ENCODE measurements at regions not wholly inside any gene's neighbourhood (a gene's known extent, or its start where the extent isn't known, plus 50 kb on each side); places are given as distances from the start of the nearest gene placed in this dataset.
A peak's percentile ranks its signal among the peaks of the same experiment; 100 is the strongest.
"Not testable (repeated sequence)": the region's sequence is repeated elsewhere in the genome, so short reads cannot be mapped to it uniquely, and the experiment has no call there.

GRCh38 chrX:55326985-55327384, 62.3 kb upstream of the PAGE3 start:
- Mint-ChIP-seq H3K9me3 (no peaks in the 10 kb centered on the region), H3K27me3 (ENCODE audit: low read depth in 3 of 3) (peaks cover 4 to 18% (median 5%) of the 10 kb centered on the region in 3 donors), H3K4me3 (no peak overlapping the region), H3K4me1 (no peaks in the 10 kb centered on the region), H3K27ac (no peak overlapping the region), H3K36me3 (no peaks in the 10 kb centered on the region)
- no peak for DNase-seq

DNA sequence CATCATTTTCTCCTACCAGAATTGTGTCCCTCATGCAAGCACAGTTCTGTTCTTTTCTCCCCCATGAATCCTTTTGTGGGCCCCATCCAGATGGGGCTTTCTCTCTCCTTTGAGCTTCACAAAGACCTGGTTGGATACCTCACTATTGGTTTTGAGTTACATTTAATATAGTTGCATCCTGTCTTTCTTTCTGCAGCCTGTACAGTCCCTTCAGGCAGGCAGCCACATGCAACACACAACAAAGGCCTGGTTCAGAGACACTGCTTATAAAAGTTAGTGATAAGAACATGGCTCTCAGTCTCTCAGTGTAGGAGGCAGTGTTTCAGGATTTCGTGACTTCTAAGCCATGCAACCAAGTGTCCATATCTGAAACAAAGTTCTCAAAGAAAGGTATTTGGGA, 70.6 kb upstream of the PAGE3 start:
- no peaks in the 10 kb centered on the region for H3K9me3 Mint-ChIP-seq
- no peak overlapping the region for H3K27ac Mint-ChIP-seq
- DNase-seq, result no peak
- no peak overlapping the region for H3K4me3 Mint-ChIP-seq
- H3K4me1 Mint-ChIP-seq, result no peaks in the 10 kb centered on the region
- H3K27me3 Mint-ChIP-seq (ENCODE audit: low read depth in 3 of 3), result peaks cover 0 to 3% (median 2%) of the 10 kb centered on the region in 3 donors
- H3K36me3 Mint-ChIP-seq, result no peaks in the 10 kb centered on the region

DNA sequence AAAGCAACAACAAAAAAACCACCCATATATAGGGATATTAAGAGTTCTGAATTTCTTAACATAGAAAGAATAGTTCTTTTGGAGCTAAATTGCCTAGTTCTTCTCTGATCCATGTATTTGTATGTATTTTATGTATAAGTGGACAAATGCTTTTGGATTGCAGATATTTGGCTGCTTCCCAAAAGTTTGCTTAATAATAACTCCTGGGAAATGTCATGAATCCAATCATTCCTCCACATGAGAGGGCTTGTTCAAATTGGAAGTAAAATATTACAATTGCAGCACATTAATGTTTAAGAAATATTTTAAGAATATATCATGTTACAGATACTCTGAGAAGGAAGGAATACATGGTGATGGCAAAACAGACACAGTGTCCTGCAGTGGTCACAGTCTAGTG, 71.5 kb upstream of the PAGE3 start:
- no peaks in the 10 kb centered on the region for H3K36me3 Mint-ChIP-seq

DNA sequence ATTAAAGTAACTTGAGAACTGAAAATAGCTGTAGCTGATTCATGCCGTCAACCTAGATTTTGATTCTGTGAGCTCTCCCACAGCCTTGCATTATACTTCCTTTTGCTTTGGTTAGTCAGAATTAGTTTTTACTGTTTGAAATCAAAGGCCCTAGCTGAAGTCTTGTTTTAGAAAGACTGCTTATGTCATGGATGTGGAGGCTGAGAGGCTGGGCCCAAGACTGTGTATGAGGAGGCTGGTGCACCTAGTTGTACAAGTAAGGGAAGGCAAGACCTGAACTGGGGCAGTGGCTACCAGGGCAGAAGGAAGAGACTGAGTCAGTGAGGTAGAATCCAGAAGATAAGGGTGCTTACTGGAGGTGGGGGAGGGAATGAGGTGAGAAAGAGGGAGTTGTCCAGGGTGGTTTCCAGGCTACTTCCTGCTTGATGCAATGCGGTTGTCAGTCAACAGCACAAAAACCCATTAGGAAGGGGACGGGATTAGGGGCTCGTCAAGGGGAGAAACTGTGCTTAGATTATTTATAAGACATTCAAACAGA, 76.2 kb upstream of the PAGE3 start:
- Mint-ChIP-seq H3K36me3 (no peaks in the 10 kb centered on the region), H3K9me3 (no peaks in the 10 kb centered on the region), H3K4me1 (no peaks in the 10 kb centered on the region), H3K27me3 (ENCODE audit: low read depth in 3 of 3) (peaks cover 0 to 7% (median 5%) of the 10 kb centered on the region in 3 donors), H3K27ac (no peak overlapping the region), H3K4me3 (no peak overlapping the region)
- no peak for DNase-seq

More for the DNA sequence above, 71.5 kb upstream of the PAGE3 start:
- no peaks in the 10 kb centered on the region for H3K4me1 Mint-ChIP-seq
- H3K27me3 Mint-ChIP-seq (ENCODE audit: low read depth in 3 of 3), result peaks cover 0 to 3% (median 2%) of the 10 kb centered on the region in 3 donors
- H3K9me3 Mint-ChIP-seq, result no peaks in the 10 kb centered on the region
- DNase-seq, result no peak
- no peak overlapping the region for H3K4me3 Mint-ChIP-seq
- no peak overlapping the region for H3K27ac Mint-ChIP-seq

DNA sequence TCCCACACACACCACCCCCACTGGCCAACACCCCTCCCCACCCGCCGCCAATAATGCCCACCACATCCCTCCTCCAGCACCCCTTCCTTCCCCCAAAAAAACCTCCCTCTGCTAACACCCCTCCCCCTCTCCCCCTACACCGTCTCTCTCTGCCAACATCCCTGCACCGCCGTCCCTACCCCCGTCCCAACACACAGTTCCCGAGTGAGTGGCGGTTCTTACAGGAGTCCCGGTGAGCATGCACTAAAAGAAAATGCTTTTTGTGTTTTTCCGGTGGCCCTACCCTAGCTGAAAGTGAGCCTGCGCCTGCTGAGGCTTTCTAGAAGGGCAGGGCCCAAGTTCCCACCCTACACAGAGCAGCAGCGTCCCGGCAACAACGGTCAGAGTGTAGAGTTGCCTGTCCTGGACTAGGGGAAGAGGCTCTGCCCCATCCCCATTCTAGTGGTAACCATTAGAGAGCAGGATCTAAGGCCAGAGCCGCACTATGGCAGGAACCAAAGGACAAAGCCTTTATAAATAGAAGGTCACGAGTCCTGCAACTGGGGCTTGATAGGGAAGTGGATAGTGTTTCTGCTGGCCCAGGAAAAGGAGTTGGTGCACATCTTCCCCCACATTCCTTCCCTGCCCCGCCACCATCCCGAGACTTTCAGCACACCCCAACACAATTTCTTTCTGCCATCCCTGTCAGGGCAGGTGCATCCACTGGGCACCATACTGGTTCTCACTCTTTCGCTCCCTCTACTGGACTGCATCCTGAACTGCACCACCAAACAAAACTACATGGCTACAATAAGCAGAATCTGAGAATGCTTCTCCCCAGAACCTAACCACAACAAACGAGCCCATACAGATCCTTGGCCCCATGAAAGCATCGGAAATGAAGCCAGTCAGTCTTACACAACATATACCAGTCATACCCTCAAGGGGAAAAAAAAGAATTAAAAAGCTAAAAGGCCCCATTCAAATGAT, 78.1 kb upstream of the PAGE3 start:
- Mint-ChIP-seq H3K9me3 (no peaks in the 10 kb centered on the region), H3K36me3 (no peaks in the 10 kb centered on the region), H3K27ac (no peak overlapping the region), H3K4me3 (no peak overlapping the region), H3K4me1 (no peaks in the 10 kb centered on the region), H3K27me3 (ENCODE audit: low read depth in 3 of 3) (peaks cover 0 to 7% (median 6%) of the 10 kb centered on the region in 3 donors)
- peak; percentile 6 to 11 (median 9) for DNase-seq

DNA sequence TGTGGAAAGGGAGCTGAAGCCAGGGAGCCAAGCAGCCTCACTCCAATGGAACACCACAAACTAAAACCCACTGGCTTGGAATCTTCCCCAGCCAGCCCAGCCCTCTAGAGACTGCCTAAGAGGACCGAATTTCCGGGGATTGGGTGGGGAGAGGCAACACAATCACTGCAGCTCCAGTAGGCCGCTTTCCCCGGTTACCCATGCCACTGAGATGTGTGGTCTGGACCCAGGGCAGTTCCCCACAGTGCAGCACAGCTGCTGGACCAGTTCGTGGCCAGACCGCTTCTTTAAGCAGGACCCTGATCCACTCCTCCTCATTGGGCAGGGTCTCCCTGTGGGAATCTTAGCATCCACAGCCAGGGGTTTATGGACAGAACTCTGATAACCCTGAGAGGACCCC, 91.9 kb upstream of the PAGE3 start:
- Mint-ChIP-seq H3K27ac (no peak overlapping the region), H3K4me3 (no peak overlapping the region), H3K36me3 (no peaks in the 10 kb centered on the region), H3K27me3 (ENCODE audit: low read depth in 3 of 3) (peaks cover 2 to 31% (median 6%) of the 10 kb centered on the region in 3 donors), H3K9me3 (no peaks in the 10 kb centered on the region), H3K4me1 (no peaks in the 10 kb centered on the region)
- DNase-seq, result no peak

- no peak overlapping the region for H3K4me3 Mint-ChIP-seq
- H3K27me3 Mint-ChIP-seq (ENCODE audit: low read depth in 3 of 3), result peaks cover 2 to 30% (median 6%) of the 10 kb centered on the region in 3 donors
- no peak overlapping the region for H3K27ac Mint-ChIP-seq
- no peaks in the 10 kb centered on the region for H3K9me3 Mint-ChIP-seq
- DNase-seq, result no peak
- no peaks in the 10 kb centered on the region for H3K36me3 Mint-ChIP-seq
- no peaks in the 10 kb centered on the region for H3K4me1 Mint-ChIP-seq
These were observed 92.5 kb upstream of the PAGE3 start for GRCh38 chrX:55357236-55357635.

DNA sequence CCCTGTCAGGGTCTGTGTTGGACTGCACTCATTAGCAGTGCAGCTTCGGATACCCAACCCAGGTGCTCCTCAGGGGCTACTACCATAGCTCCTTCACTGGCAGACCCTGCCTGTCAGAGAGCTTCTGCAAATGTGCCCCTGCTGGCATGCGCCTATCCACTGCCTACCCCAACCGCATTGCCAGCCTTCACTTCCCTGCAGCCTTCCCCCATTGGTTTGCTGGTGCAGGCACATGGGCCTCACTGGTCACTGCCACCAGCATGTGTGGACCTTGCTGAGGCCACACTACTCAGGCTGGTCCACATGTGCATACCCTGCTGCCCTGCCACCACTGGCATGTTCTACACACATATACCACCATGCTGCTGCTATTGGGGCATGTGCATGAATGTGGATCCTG, 72.5 kb upstream of the MAGEH1 start:
- Mint-ChIP-seq H3K4me1 (no peaks in the 10 kb centered on the region), H3K9me3 (peaks cover 0 to 5% (median 0%) of the 10 kb centered on the region in 6 donors), H3K27ac (no peak overlapping the region), H3K36me3 (no peaks in the 10 kb centered on the region), H3K27me3 (ENCODE audit: low read depth in 3 of 3) (peaks cover 0 to 12% (median 9%) of the 10 kb centered on the region in 3 donors), H3K4me3 (no peak overlapping the region)
- DNase-seq, result no peak

DNA sequence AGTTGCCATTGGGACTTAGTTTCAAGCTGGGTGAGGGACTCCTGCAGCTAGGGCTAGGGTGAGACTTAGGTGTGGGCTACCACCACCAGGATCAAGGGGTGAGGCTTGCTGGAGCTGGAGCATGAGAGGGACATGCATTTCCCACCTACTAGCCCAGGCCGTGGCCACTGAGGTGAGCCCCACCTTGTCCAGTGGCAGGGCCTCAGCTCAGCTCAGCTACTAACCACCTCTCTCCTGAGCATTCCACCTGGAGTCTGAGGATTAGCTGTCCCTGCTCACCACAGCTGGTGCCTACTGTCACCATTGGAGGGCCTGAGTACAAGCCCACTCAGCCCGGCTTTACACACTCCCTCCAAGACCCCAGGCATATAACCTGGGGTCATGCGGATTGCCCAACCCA, 62.6 kb upstream of the MAGEH1 start:
- H3K4me1 Mint-ChIP-seq, result no peaks in the 10 kb centered on the region
- DNase-seq, result no peak
- no peaks in the 10 kb centered on the region for H3K36me3 Mint-ChIP-seq
- peaks cover 0 to 2% (median 0%) of the 10 kb centered on the region in 6 donors for H3K9me3 Mint-ChIP-seq
- H3K27me3 Mint-ChIP-seq (ENCODE audit: low read depth in 3 of 3), result peaks cover 0 to 15% (median 8%) of the 10 kb centered on the region in 3 donors
- no peak overlapping the region for H3K4me3 Mint-ChIP-seq
- H3K27ac Mint-ChIP-seq, result no peak overlapping the region

- not testable (repeated sequence) for H3K27me3 Mint-ChIP-seq (ENCODE audit: low read depth in 3 of 3); H3K4me1 Mint-ChIP-seq; DNase-seq; H3K36me3 Mint-ChIP-seq; H3K4me3 Mint-ChIP-seq; H3K9me3 Mint-ChIP-seq; H3K27ac Mint-ChIP-seq
These were observed 55.1 kb upstream of the MAGEH1 start for GRCh38 chrX:55396836-55397235.

Measured in immature natural killer cell (primary cell).